HEK293T (cell line): ENCODE measurements at regions not wholly inside any gene's neighbourhood (a gene's known extent, or its start where the extent isn't known, plus 50 kb on each side); places are given as distances from the start of the nearest gene placed in this dataset.

ENCODE experiments used
- CTCF ChIA-PET: fragments of 350-600 bp; formaldehyde crosslinking; extraction: SDS; loops from one replicate; lab custom pipeline; 2021; ENCODE audit warnings: antibody characterized with exemption, inconsistent platforms; lab: Yijun Ruan, JAX
- POLR2A ChIA-PET: fragments of 350-600 bp; formaldehyde crosslinking; extraction: SDS; loops from one replicate; lab custom pipeline; 2020; ENCODE audit warnings: antibody characterized with exemption, inconsistent platforms; lab: Yijun Ruan, JAX
- DNase-seq: peaks from one replicate; pipeline ENCODE4 v3.0.0; 2012; ENCODE audit warnings: mixed read lengths; ENCODE audit errors: extremely low spot score
- ARNT ChIP-seq: fragments of 450-650 bp; IDR thresholded peaks from 2 replicates; pipeline ENCODE4 v1.6.1; 2017; ENCODE audit warnings: mild to moderate bottlenecking
- BHLHE40 ChIP-seq: fragments of 450-650 bp; IDR thresholded peaks from 2 replicates; pipeline ENCODE4 v1.6.1; 2016; ENCODE audit warnings: mild to moderate bottlenecking, moderate library complexity, borderline replicate concordance
- CTBP1 ChIP-seq: fragments of 450-650 bp; IDR thresholded peaks from 2 replicates; pipeline ENCODE4 v1.6.1; 2016; ENCODE audit warnings: borderline replicate concordance
- ELF4 ChIP-seq: fragments of 450-650 bp; IDR thresholded peaks from 2 replicates; pipeline ENCODE4 v1.6.1; 2017; ENCODE audit warnings: antibody characterized with exemption
- FOXA1 ChIP-seq: fragments of 450-650 bp; IDR thresholded peaks from 2 replicates; pipeline ENCODE4 v1.6.1; 2016; ENCODE audit warnings: mild to moderate bottlenecking
- FOXK2 ChIP-seq: fragments of 450-650 bp; IDR thresholded peaks from 2 replicates; pipeline ENCODE4 v1.6.1; 2016; ENCODE audit warnings: mild to moderate bottlenecking
- FOXM1 ChIP-seq: fragments of 450-650 bp; IDR thresholded peaks from 2 replicates; pipeline ENCODE4 v1.6.1; 2017; ENCODE audit warnings: mild to moderate bottlenecking, borderline replicate concordance
- HDGF ChIP-seq: fragments of 450-650 bp; IDR thresholded peaks from 2 replicates; pipeline ENCODE4 v1.6.1; 2017; ENCODE audit warnings: antibody characterized with exemption, borderline replicate concordance
- L3MBTL2 ChIP-seq: fragments of 450-650 bp; conservative IDR thresholded peaks from 2 replicates; pipeline ENCODE4 v1.6.1; 2016; ENCODE audit warnings: mild to moderate bottlenecking
- LEF1 ChIP-seq: fragments of 450-650 bp; IDR thresholded peaks from 2 replicates; pipeline ENCODE4 v1.6.1; 2017; ENCODE audit warnings: mild to moderate bottlenecking, borderline replicate concordance
- NFRKB ChIP-seq: fragments of 450-650 bp; IDR thresholded peaks from 2 replicates; pipeline ENCODE4 v1.6.1; 2016; ENCODE audit warnings: mild to moderate bottlenecking, moderate library complexity
- SP1 ChIP-seq: fragments of 450-650 bp; IDR thresholded peaks from 2 replicates; pipeline ENCODE4 v1.6.1; 2017
- SUZ12 ChIP-seq: fragments of 450-650 bp; IDR thresholded peaks from 2 replicates; pipeline ENCODE4 v1.6.1; 2016; ENCODE audit warnings: mild to moderate bottlenecking
- TARDBP ChIP-seq: fragments of 450-650 bp; IDR thresholded peaks from 2 replicates; pipeline ENCODE4 v1.6.1; 2016
- ZNF384 ChIP-seq: fragments of 450-650 bp; IDR thresholded peaks from 2 replicates; pipeline ENCODE4 v1.6.1; 2016
- TF ChIP-seq, protein P1 (sequence below): fragments of 450-650 bp; IDR thresholded peaks from 2 replicates; pipeline ENCODE4 v1.6.1; 2016

DNA sequence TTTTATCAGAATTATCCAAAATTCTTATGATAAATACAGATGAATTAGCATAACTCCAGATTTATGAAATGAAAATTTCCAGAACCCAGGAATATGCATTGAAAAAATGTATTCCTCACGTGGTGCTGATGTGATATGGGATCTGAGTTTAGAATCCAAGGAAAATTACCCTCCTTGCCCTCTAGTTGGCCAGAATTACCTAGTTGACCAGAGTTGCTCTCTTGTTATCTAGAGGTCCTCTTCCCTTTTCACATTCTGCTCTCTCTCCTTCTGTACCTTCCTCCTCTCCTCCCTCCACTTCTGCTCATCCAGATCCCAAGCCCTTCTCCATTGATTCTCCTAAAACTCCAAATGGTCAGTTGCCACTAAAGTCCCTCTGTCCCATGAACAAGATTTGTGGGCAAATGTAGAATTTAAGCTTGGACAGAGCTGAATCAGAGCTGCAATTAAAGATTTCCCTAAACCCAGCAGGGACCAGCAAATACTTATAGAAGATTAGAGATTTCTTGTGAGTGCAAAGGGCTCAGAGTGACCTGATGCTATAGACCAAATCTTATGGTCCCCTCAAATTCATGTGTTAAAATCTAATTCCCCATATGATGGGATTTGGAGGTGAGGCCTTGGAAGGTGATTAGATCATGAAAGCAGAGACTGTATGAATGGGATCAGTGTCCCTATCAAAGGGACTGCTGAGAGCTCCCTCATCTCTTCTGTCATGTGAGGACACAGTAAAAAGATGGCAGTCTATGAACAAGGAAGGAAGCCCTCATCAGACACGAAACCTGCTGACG is 103.2 kb upstream of the IGLL5 start:
- POLR2A ChIA-PET, result no interaction called here
- CTCF ChIA-PET, result interaction anchor here (1.5 to 1.7 kb wide), 2 partner anchors 15 to 31 kb away, joined by 3 to 10 read pairs; no protein-coding TSS in a partner anchor
- TF ChIP-seq LEF1 (no peak), NFRKB (no peak), L3MBTL2 (no peak), BHLHE40 (no peak), ELF4 (no peak), SP1 (no peak), ZNF384 (no peak), FOXK2 (no peak), HDGF (no peak), FOXM1 (no peak)
- TF ChIP-seq, protein P1, sequence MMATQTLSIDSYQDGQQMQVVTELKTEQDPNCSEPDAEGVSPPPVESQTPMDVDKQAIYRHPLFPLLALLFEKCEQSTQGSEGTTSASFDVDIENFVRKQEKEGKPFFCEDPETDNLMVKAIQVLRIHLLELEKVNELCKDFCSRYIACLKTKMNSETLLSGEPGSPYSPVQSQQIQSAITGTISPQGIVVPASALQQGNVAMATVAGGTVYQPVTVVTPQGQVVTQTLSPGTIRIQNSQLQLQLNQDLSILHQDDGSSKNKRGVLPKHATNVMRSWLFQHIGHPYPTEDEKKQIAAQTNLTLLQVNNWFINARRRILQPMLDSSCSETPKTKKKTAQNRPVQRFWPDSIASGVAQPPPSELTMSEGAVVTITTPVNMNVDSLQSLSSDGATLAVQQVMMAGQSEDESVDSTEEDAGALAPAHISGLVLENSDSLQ, result no peak

DNA sequence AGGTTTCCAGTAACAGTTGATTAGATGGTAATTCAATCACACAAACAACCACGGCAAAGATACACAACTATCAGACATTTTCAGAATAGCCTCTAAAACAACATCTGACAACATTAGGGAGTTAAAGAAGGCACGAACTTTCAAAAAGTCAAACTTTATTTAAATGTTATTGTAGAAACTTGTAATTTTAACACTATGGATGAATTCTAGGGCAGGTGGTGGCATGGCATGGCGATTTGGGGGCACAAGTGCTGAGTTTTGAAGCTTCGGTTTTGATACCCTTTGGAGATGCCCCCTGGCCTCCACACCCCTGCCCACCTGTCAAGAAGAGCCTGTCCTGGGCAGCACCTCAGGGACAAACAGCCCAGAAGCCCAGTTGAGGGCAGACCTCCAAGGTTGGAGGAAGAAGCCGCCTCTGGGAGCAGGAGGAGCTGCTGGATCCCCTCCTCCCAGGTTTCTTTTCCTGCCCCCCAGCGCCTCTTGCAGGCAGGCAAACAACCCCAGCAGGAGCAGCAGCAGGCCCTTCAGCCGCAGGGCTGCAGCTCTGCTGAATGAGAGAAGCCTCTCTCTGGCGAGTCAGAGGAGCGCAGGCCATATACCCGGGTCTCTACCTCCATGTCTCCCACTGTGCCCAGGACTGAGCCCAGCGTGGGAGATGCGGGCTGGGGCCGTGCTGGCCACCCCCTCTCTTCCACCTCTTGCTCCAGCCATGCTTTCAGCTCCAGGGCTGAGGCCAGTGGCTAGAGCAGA is 102.1 kb upstream of the IGLL5 start:
- ChIA-PET POLR2A (no interaction called here), CTCF (interaction anchor here (1.4 to 1.5 kb wide), 2 partner anchors 15 to 32 kb away, joined by 3 to 7 read pairs; no protein-coding TSS in a partner anchor)
- DNase-seq, result no peak
- TF ChIP-seq, protein P1, result no peak
- TF ChIP-seq FOXM1 (no peak), L3MBTL2 (no peak), FOXK2 (no peak), SP1 (no peak), BHLHE40 (no peak), ZNF384 (no peak), HDGF (no peak), TARDBP (no peak), ELF4 (no peak), ARNT (no peak), NFRKB (no peak), LEF1 (no peak), CTBP1 (no peak), FOXA1 (no peak), SUZ12 (no peak)

More for the DNA sequence above, 103.2 kb upstream of the IGLL5 start:
- no peak for DNase-seq

DNA sequence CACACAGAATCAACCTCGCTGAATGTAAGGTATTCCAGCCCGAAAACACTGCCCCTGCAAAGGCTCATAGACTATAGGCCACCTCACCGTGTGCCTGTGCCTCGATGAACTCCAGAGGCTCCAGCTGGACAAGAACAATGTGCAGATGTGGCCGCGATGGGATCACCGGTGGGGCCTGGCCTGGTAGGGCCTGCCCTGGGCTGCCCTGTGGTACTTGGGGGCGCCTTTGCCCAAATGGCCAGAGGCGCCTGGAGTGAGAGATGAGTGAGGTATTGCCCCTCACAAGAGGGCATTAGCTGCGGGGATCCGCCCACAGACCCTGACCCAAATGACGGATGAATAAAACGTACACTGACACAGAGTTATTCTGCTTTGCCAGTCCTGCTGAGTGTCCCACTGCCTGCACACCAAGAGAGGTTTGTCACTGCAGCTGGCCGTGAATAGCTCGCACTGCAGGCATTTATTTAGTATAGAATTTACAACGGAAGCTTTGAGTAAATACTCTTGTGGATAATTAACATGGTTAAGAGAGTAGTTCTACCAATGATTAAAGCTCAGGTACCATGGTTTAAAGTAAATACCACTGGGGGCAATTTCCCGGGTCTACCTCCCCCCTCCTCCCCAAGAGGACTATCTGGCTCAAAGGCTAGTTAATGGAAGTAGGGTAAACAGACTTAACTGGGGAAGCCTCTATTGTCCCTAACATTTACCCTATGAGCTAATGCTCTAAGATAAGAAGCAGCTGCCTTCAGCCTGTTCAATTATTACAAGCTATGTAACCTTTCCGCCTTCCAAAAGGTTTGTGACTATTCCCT is 101.1 kb upstream of the IGLL5 start:
- no peak for DNase-seq

DNA sequence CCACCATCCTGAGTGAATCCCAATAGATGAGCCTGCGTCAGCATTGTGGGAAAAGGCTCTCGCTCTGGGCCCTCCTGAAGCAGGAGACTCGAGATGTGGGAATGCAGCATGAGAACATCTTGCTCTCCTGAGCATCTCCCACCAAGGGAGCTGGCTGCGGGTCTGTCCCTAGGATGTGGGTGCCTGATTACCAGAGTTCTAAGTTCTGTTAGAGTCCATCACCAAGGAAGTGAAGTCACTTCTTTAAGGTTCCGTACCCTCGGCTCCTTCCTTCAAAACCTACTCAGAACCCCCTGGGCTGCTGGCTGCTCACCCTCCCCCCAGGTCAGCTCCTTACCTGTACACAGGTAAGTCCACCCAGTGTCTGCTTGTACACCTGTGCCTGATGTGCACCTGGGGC is 100.5 kb upstream of the IGLL5 start:
- TF ChIP-seq NFRKB (no peak), ZNF384 (no peak), ELF4 (no peak), CTBP1 (no peak), HDGF (no peak), LEF1 (no peak), SUZ12 (no peak)
- ChIA-PET CTCF (interaction anchor here (0.9 to 2.9 kb wide), 4 partner anchors 17 to 98 kb away, joined by 5 to 42 read pairs (median 7); no protein-coding TSS in a partner anchor), POLR2A (no interaction called here)
- DNase-seq, result no peak

More for the DNA sequence above, 101.1 kb upstream of the IGLL5 start:
- TF ChIP-seq FOXK2, result no peak
- TF ChIP-seq LEF1, result no peak
- no peak for TF ChIP-seq CTBP1
- no peak for TF ChIP-seq BHLHE40
- no peak for TF ChIP-seq HDGF
- no peak for TF ChIP-seq SP1
- TF ChIP-seq SUZ12, result no peak
- no peak for TF ChIP-seq FOXA1
- no peak for TF ChIP-seq ARNT
- no peak for TF ChIP-seq ZNF384
- TF ChIP-seq, protein P1, result no peak
- TF ChIP-seq TARDBP, result no peak
- TF ChIP-seq FOXM1, result no peak
- TF ChIP-seq ELF4, result no peak
- ChIA-PET POLR2A (no interaction called here), CTCF (interaction anchor here (0.9 to 1.5 kb wide), 3 partner anchors 16 to 98 kb away, joined by 3 to 7 read pairs (median 5); no protein-coding TSS in a partner anchor)
